ENCODE measurements at regions not wholly inside any gene's neighbourhood (a gene's known extent, or its start where the extent isn't known, plus 50 kb on each side); places are given as distances from the start of the nearest gene placed in this dataset.
"Not testable (repeated sequence)": the region's sequence is repeated elsewhere in the genome, so short reads cannot be mapped to it uniquely, and the experiment has no call there.

DNA sequence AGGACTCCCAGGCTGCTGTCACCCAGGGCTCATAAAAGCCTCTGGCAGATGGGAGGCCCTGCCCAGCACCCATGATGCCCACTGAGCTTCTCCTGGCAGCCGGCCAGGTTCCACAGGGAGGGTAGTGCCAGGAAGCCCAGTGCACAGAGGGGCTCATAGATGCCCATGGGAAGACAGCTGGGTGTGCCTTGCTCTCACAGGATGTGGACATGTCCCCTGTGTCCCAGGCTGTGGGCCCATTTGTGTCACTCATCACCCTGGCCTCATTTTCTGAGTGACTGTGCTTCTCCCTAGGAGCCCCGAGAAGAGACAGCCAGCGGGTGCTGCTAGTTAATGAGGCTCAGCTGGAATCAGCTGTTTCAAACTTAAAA lies 86.5 kb upstream of the SFSWAP start:
- H3K9me3 ChIP-seq (ENCODE audit: control extremely low read depth in 1 of 5, control insufficient read depth in 4 of 5, insufficient read depth in 2 of 5, low read depth in 1 of 5, low read length in 4 of 5); H3K4me3 ChIP-seq (ENCODE audit: control insufficient read depth in 1 of 7, extremely low read depth in 1 of 7, insufficient read depth in 4 of 7, low read depth in 2 of 7, low read length in 6 of 7); POLR2A ChIA-PET; H3K36me3 ChIP-seq (ENCODE audit: control insufficient read depth in 4 of 4, insufficient read depth in 4 of 4, low read length in 3 of 4); H3K4me1 ChIP-seq (ENCODE audit: control extremely low read depth in 1 of 4, control insufficient read depth in 4 of 4, insufficient read depth in 4 of 4, low read length in 3 of 4); H3K27ac ChIP-seq (ENCODE audit: insufficient read depth in 1 of 2, low read depth in 1 of 2, low read length in 2 of 2, poor library complexity in 1 of 2, severe bottlenecking in 2 of 2); DNase-seq: not testable (repeated sequence)
- CTCF ChIA-PET = interaction anchor here (1.1 kb wide), 1 partner anchor 18 kb away, joined by 3 read pairs; no protein-coding TSS in a partner anchor
- H3K27me3 ChIP-seq (replicated peaks in 2 of 5; ENCODE audit: control insufficient read depth in 4 of 5, insufficient read depth in 5 of 5, low read length in 4 of 5) = peaks cover 0 to 24% (median 3%) of the 10 kb centered on the region in 5 experiments
- WGBS (ENCODE audit: insufficient coverage) = 72% methylated on average over 2 of the region's 3 CpGs

GRCh38 chr12:131624756-131625501 lies 86.0 kb upstream of the SFSWAP start:
- DNase-seq; H3K9me3 ChIP-seq (ENCODE audit: control extremely low read depth in 1 of 5, control insufficient read depth in 4 of 5, insufficient read depth in 2 of 5, low read depth in 1 of 5, low read length in 4 of 5); H3K4me1 ChIP-seq (ENCODE audit: control extremely low read depth in 1 of 4, control insufficient read depth in 4 of 4, insufficient read depth in 4 of 4, low read length in 3 of 4); H3K4me3 ChIP-seq (ENCODE audit: control insufficient read depth in 1 of 7, extremely low read depth in 1 of 7, insufficient read depth in 4 of 7, low read depth in 2 of 7, low read length in 6 of 7); H3K27ac ChIP-seq (ENCODE audit: insufficient read depth in 1 of 2, low read depth in 1 of 2, low read length in 2 of 2, poor library complexity in 1 of 2, severe bottlenecking in 2 of 2); POLR2A ChIA-PET; H3K36me3 ChIP-seq (ENCODE audit: control insufficient read depth in 4 of 4, insufficient read depth in 4 of 4, low read length in 3 of 4): not testable (repeated sequence)
- peaks cover 0 to 19% (median 3%) of the 10 kb centered on the region in 5 experiments for H3K27me3 ChIP-seq (replicated peaks in 2 of 5; ENCODE audit: control insufficient read depth in 4 of 5, insufficient read depth in 5 of 5, low read length in 4 of 5)
- WGBS (ENCODE audit: insufficient coverage) = 48% methylated on average over 12 of the region's 12 CpGs
- CTCF ChIA-PET = interaction anchor here (1.1 kb wide), 1 partner anchor 19 kb away, joined by 3 read pairs; no protein-coding TSS in a partner anchor

GRCh38 chr12:131625966-131626722 lies 84.7 kb upstream of the SFSWAP start:
- CTCF ChIA-PET; H3K27ac ChIP-seq (ENCODE audit: insufficient read depth in 1 of 2, low read depth in 1 of 2, low read length in 2 of 2, poor library complexity in 1 of 2, severe bottlenecking in 2 of 2); H3K4me1 ChIP-seq (ENCODE audit: control extremely low read depth in 1 of 4, control insufficient read depth in 4 of 4, insufficient read depth in 4 of 4, low read length in 3 of 4); POLR2A ChIA-PET; H3K9me3 ChIP-seq (ENCODE audit: control extremely low read depth in 1 of 5, control insufficient read depth in 4 of 5, insufficient read depth in 2 of 5, low read depth in 1 of 5, low read length in 4 of 5); H3K4me3 ChIP-seq (ENCODE audit: control insufficient read depth in 1 of 7, extremely low read depth in 1 of 7, insufficient read depth in 4 of 7, low read depth in 2 of 7, low read length in 6 of 7); H3K36me3 ChIP-seq (ENCODE audit: control insufficient read depth in 4 of 4, insufficient read depth in 4 of 4, low read length in 3 of 4): not testable (repeated sequence)
- WGBS (ENCODE audit: insufficient coverage) = 44% methylated on average over 11 of the region's 21 CpGs
- H3K27me3 ChIP-seq (replicated peaks in 2 of 5; ENCODE audit: control insufficient read depth in 4 of 5, insufficient read depth in 5 of 5, low read length in 4 of 5) = peaks cover 0 to 12% (median 0%) of the 10 kb centered on the region in 5 experiments
- DNase-seq = peak; percentile 36 to 71 (median 47)

DNA sequence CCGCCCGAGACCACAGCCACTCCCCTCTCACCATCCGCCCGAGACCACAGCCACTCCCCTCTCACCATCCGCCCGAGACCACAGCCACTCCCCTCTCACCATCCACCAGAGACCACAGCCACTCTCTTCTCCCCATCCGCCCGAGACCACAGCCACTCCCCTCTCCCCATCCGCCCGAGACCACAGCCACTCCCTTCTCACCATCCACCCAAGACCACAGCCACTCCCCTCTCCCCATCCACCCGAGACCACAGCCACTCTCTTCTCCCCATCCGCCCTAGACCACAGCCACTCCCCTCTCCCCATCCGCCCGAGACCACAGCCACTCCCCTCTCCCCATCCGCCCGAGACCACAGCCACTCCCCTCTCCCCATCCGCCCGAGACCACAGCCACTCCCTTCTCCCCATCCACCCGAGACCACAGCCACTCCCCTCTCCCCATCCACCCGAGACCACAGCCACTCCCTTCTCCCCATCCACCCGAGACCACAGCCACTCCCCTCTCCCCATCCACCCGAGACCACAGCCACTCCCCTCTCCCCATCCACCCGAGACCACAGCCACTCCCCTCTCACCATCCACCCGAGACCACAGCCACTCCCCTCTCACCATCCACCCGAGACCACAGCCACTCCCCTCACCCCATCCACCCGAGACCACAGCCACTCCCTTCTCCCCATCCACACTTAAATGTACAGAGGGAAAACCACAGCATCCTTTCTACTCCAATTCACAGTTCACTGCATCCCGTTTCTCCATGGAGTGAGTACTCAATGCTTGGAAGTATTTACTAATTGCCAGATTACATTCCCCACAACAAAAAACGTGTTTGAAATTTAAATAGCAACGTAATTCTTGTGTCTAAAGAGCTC lies 83.5 kb upstream of the SFSWAP start:
- H3K27ac ChIP-seq (ENCODE audit: insufficient read depth in 1 of 2, low read depth in 1 of 2, low read length in 2 of 2, poor library complexity in 1 of 2, severe bottlenecking in 2 of 2); CTCF ChIA-PET; H3K4me1 ChIP-seq (ENCODE audit: control extremely low read depth in 1 of 4, control insufficient read depth in 4 of 4, insufficient read depth in 4 of 4, low read length in 3 of 4); H3K36me3 ChIP-seq (ENCODE audit: control insufficient read depth in 4 of 4, insufficient read depth in 4 of 4, low read length in 3 of 4); H3K4me3 ChIP-seq (ENCODE audit: control insufficient read depth in 1 of 7, extremely low read depth in 1 of 7, insufficient read depth in 4 of 7, low read depth in 2 of 7, low read length in 6 of 7); POLR2A ChIA-PET; H3K27me3 ChIP-seq (replicated peaks in 2 of 5; ENCODE audit: control insufficient read depth in 4 of 5, insufficient read depth in 5 of 5, low read length in 4 of 5); H3K9me3 ChIP-seq (ENCODE audit: control extremely low read depth in 1 of 5, control insufficient read depth in 4 of 5, insufficient read depth in 2 of 5, low read depth in 1 of 5, low read length in 4 of 5): not testable (repeated sequence)
- DNase-seq = peak; percentile 89 to 95 (median 91)
- 20% methylated on average over 5 of the region's 29 CpGs for WGBS (ENCODE audit: insufficient coverage)

GRCh38 chr12:131628023-131628740 lies 82.7 kb upstream of the SFSWAP start:
- DNase-seq = no peak
- ChIA-PET POLR2A (no interaction called here), CTCF (no interaction called here)
- peaks cover 0 to 5% (median 0%) of the 10 kb centered on the region in 5 experiments for H3K27me3 ChIP-seq (replicated peaks in 2 of 5; ENCODE audit: control insufficient read depth in 4 of 5, insufficient read depth in 5 of 5, low read length in 4 of 5)
- no peak overlapping the region for H3K27ac ChIP-seq (ENCODE audit: insufficient read depth in 1 of 2, low read depth in 1 of 2, low read length in 2 of 2, poor library complexity in 1 of 2, severe bottlenecking in 2 of 2)
- no peaks in the 10 kb centered on the region for H3K36me3 ChIP-seq (ENCODE audit: control insufficient read depth in 4 of 4, insufficient read depth in 4 of 4, low read length in 3 of 4)
- H3K4me3 ChIP-seq (ENCODE audit: control insufficient read depth in 1 of 7, extremely low read depth in 1 of 7, insufficient read depth in 4 of 7, low read depth in 2 of 7, low read length in 6 of 7) = no peak overlapping the region
- H3K4me1 ChIP-seq (ENCODE audit: control extremely low read depth in 1 of 4, control insufficient read depth in 4 of 4, insufficient read depth in 4 of 4, low read length in 3 of 4) = no peaks in the 10 kb centered on the region
- WGBS (ENCODE audit: insufficient coverage) = 89% methylated on average over 16 of the region's 20 CpGs
- peaks cover 0 to 7% (median 0%) of the 10 kb centered on the region in 5 experiments for H3K9me3 ChIP-seq (ENCODE audit: control extremely low read depth in 1 of 5, control insufficient read depth in 4 of 5, insufficient read depth in 2 of 5, low read depth in 1 of 5, low read length in 4 of 5)

- no peaks in the 10 kb centered on the region for H3K36me3 ChIP-seq (ENCODE audit: control insufficient read depth in 4 of 4, insufficient read depth in 4 of 4, low read length in 3 of 4)
- CTCF ChIA-PET = no interaction called here
- WGBS (ENCODE audit: insufficient coverage) = 87% methylated on average over 16 of the region's 19 CpGs
- DNase-seq = no peak
- POLR2A ChIA-PET = no interaction called here
- peaks cover 0 to 7% (median 0%) of the 10 kb centered on the region in 5 experiments for H3K9me3 ChIP-seq (ENCODE audit: control extremely low read depth in 1 of 5, control insufficient read depth in 4 of 5, insufficient read depth in 2 of 5, low read depth in 1 of 5, low read length in 4 of 5)
- no peak overlapping the region for H3K4me3 ChIP-seq (ENCODE audit: control insufficient read depth in 1 of 7, extremely low read depth in 1 of 7, insufficient read depth in 4 of 7, low read depth in 2 of 7, low read length in 6 of 7)
- no peaks in the 10 kb centered on the region for H3K4me1 ChIP-seq (ENCODE audit: control extremely low read depth in 1 of 4, control insufficient read depth in 4 of 4, insufficient read depth in 4 of 4, low read length in 3 of 4)
- peaks cover 0 to 4% (median 0%) of the 10 kb centered on the region in 5 experiments for H3K27me3 ChIP-seq (replicated peaks in 2 of 5; ENCODE audit: control insufficient read depth in 4 of 5, insufficient read depth in 5 of 5, low read length in 4 of 5)
- no peak overlapping the region for H3K27ac ChIP-seq (ENCODE audit: insufficient read depth in 1 of 2, low read depth in 1 of 2, low read length in 2 of 2, poor library complexity in 1 of 2, severe bottlenecking in 2 of 2)
These were observed 82.0 kb upstream of the SFSWAP start for GRCh38 chr12:131628766-131629448.
